SK-MEL-5 (cell line): ENCODE measurements at regions not wholly inside any gene's neighbourhood (a gene's known extent, or its start where the extent isn't known, plus 50 kb on each side); places are given as distances from the start of the nearest gene placed in this dataset.

Experiments
- DNase-seq: peaks from one replicate; pipeline ENCODE4 v3.0.0-alpha.2; 2016; ENCODE audit warnings: low read depth, low spot score
- in situ Hi-C: cut with HindIII; loops from 2 replicates; pipeline ENCODE4 v1.10.0; 2016; ENCODE audit warnings: low sequenced_read_pairs, high pct_unique_total_duplicates, low pct_unique_long_range_greater_than_20kb

GRCh38 chr18:41323044-41323443 is 632.0 kb upstream of the PIK3C3 start:
- DNase-seq = no peak
- in situ Hi-C loops = no loop called here

- in situ Hi-C loops = no loop called here
- DNase-seq = no peak
These were observed 634.9 kb upstream of the PIK3C3 start for GRCh38 chr18:41320100-41320499.

GRCh38 chr18:41315134-41315533 is 639.9 kb upstream of the PIK3C3 start:
- in situ Hi-C loops = no loop called here

DNA sequence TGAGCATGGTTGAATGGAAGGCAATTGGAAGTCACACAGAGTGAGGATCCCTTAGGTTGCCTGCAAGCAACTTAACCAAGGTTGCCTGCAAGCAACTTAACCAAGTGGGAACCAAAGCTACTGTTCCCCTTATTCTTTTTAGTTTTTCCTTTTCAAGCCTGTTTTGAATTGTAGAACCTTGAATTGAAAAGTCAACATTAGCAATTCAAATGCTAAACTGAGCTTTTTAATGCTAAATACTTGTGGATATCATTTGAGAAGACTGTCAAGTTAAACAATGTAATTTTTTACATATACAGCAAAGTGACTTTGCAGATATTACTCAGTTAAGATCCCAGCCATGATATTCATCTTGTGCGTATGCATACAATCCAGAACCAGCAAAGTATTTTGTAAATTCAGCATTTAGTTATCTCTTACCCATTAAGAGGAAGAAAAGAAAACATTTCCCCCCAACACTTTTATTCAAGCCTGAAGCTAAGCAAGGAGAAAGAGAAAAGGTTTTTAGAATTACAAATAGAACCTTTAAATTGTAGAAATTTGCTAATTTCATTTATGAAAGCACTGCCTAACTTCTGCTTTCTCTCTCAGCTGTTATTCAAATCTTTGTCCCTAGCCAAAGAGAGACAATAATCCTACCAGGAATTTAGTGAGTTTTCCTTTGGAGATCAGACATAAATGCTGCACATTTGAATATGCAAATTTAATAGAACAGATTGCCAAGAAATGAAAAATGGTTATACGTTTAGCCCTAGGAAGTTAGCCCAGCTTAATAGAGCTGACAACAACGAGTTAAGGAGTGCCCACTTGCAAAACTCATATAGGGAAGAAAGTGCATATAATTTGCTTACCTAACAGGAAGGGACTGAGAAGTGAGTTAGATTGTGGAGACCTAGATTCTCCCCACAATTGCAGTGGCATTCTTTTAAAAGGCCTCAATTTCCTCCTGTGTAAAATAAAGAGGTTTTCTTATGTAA is 643.2 kb upstream of the PIK3C3 start:
- in situ Hi-C loops = no loop called here
- DNase-seq = no peak

More at GRCh38 chr18:41315134-41315533, 639.9 kb upstream of the PIK3C3 start:
- no peak for DNase-seq

- no peak for DNase-seq
- in situ Hi-C loops = no loop called here
These were observed 657.3 kb upstream of the PIK3C3 start for GRCh38 chr18:41297740-41298139.

- in situ Hi-C loops = no loop called here
- no peak for DNase-seq
These were observed 685.7 kb upstream of the PIK3C3 start for GRCh38 chr18:41269294-41269693.

DNA sequence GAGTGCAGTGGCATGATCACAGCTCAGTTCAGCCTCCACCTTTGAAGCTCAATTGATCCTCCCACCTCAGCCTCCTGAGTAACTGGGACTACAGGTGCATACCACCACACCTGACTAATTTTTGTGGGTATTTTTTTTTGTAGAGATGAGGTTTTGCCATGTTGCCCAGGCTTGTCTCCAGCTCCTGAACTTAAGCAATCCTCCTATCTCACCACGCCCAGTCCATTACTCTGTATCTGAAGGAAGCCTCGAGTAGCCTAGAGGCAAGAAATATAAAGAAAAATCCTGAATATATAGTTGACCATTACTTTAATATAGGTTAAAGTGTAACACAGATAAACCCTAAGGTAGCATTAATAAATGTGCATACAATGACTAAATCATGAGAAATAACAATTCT is 686.8 kb upstream of the PIK3C3 start:
- in situ Hi-C loops = no loop called here
- DNase-seq = no peak

DNA sequence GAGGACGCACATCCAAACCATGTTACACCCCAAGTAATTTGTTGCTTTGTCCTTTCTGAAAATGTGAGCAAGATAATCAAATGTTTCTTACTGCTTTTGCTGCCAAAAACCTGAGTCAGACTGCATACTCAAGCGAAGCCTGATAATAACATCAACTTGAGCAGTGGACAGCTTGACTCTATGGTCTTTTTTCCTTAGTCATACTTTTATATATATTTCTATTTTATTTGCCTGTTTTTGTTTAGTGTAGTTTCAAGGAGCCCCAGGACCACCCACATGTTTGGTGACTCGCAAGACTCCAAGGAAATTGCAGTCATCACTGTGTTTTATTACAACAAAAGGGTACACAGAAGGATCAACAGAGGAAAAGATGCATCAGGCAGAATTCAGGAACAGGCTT is 688.4 kb upstream of the PIK3C3 start:
- in situ Hi-C loops = no loop called here
- DNase-seq = no peak

- no peak for DNase-seq
- in situ Hi-C loops = no loop called here
These were observed 688.8 kb upstream of the PIK3C3 start for GRCh38 chr18:41266204-41266603.

DNA sequence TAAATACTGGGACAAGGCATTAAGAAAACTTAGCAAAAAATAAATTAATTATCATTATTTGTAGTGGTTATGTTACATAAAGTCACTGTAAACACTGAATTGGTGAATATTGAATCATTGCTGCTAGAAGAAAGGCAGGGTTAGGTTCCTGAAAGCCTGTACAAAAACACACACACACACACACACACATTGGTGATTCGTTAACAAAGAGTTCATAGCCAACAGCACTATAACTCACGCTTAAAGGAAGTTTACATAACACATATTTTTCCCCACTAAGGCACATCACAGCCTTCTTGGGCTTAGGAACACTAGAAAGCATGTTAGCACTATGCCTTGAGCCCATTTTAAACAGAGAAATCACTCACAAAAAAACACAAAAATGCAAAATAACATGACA is 690.0 kb upstream of the PIK3C3 start:
- in situ Hi-C loops = no loop called here
- DNase-seq = no peak

- no peak for DNase-seq
- in situ Hi-C loops = no loop called here
These were observed 691.1 kb upstream of the PIK3C3 start for GRCh38 chr18:41263956-41264355.

DNA sequence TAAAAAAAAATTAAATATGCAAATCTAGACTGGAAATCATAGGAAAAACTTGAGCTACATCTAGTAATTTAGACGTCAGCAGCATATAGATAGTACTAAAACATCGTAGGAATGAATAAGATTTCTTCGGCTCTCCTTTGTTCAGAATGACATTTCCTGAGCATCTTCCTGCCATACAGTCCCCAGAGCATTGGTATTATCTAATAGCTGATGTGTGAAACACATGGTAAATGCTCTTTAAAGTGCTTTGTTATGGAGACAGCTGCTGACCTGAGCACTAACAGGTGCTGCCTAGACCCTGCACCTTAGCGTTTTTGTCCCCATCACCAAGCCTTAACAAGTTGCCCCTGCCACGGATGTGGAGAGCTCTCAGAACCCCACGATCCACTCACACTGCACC is 692.3 kb upstream of the PIK3C3 start:
- DNase-seq = no peak
- in situ Hi-C loops = no loop called here

DNA sequence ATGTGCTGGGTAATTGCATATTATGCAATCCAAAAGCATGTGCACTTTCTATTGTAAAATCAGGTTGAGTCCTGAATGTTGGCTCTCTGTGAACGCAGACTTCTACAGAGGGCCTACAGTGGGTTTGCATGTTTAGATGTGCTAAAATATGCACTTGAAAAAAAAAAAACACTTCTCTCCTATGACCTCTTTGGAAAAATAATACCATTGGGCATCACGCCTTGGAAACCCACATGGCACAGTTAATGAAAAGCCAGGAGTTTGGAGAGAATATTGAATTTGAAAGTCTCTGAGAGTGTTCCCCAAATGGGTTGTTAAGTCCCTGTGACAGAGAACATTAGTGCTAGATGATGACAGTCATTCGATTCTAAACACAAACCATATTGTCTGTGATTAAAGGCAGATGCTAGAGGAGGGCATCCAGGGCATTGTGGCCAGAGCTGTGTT is 710.4 kb upstream of the PIK3C3 start:
- in situ Hi-C loops = no loop called here
- DNase-seq = no peak

DNA sequence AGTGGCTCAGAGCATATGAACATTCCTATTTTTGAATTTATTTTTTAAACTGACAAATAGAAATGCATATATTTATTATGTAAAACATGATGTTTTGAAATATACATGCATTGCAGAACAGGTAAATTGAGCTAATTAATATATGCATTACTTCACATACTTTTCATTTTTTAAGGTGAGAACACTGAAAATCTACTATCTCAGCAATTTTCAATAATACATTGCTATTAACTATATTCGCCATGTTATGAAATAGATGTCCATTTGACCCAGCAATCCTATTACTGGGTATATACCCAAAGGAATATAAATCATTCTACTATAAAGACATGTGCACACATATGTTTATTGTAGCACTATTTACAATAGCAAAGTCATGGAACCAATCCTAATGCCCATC is 717.7 kb upstream of the PIK3C3 start:
- no peak for DNase-seq
- in situ Hi-C loops = no loop called here

DNA sequence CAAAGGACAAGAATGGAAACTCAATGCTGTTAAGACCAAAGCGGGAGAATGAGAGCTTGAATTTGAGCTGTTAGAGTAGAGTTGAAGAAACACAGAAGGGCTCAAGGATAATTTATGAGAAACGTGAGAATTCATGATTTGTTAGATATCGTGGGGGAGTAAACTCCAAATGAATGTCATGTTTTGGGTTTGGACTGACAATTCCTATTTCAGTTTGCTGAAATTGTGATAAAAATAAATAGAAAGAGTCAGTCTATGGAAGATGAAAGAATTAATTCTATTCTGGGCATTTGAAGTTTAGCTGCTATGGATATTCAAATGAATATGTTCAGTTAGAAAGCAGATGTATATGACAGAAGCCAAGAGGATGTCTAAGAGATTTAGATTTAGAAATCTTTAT is 723.4 kb upstream of the PIK3C3 start:
- no peak for DNase-seq
- in situ Hi-C loops = no loop called here

- in situ Hi-C loops = no loop called here
- no peak for DNase-seq
These were observed 727.0 kb upstream of the PIK3C3 start for GRCh38 chr18:41227993-41228392.

DNA sequence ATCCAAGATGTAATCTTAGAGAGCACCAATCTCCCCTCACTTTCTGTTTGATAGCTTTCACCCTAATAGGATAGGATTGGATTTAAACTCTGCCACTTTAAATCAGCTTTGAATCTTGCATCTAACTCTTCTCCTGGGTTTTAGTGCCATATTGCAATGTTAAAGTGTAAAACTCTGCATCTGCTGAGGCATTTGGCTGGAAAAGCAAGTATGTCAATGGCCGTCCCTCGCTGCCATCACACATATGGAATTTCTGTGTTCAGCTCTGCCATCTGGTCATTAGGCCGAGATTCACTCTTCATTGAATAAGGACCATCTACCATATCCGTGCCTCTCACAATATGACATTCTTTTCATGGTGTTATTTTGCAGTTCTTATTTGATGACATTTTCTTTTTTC is 728.1 kb upstream of the PIK3C3 start:
- in situ Hi-C loops = no loop called here
- no peak for DNase-seq

DNA sequence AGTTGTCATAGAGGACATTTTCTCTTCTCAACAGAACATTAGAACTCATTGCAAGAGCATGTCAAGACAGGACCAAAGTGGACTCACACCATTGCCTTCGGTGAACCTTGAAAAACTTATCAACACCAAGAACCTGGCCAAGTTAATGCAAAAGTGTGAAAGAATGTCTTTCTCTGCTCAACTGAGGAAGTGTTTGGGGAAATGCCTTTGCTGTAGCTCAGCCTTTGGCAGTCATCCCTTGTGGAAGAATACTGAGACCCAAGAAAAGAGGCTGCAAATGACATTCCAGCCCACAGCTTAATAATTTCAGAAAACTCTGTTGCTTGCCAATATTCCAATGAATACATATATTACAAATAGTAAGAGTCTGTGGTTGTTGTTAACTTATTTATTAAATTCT is 728.8 kb upstream of the PIK3C3 start:
- no peak for DNase-seq
- in situ Hi-C loops = no loop called here

DNA sequence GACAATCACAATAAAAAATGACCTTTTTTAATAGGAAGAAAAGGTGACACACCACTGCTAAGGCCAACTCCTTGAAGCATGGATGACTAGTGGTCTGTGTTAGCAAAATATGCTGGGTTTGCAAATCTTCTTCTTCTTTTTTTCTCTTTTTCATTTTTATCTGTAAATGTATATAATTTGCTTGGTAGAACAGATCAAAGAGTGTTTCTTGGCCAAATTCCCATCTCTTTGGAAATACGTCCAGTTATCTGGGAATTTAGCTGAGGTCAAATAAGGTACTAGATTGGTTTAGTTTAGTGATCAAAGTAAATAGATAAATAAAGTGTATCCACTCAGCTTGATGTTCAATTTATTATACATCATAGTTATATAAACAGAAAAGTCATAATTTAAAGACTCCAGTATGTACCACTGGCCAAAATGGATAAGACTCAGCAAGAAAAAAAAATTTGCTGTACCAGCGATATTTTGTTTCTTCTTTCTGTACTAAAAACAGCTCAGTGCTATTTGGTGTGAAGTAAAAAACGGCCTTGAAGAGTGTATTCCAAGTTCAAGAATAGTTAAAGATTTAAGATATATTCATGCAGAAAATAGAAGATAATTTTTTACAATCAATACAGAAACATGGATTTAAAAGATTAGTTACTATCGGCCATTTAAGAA is 738.6 kb upstream of the PIK3C3 start:
- no peak for DNase-seq
- in situ Hi-C loops = no loop called here
